NCI-H524 (cell line): ENCODE measurements at regions not wholly inside any gene's neighbourhood (a gene's known extent, or its start where the extent isn't known, plus 50 kb on each side); places are given as distances from the start of the nearest gene placed in this dataset.

Experiments used
- DNase-seq, 2 experiments: peaks; one replicate each; lab custom pipeline; 2025; lab: John Stamatoyannopoulos, UW

GRCh38 chr4:1464581-1465171 lies 58.4 kb upstream of the NKX1-1 start:
- DNase-seq: no peak

GRCh38 chr4:1463927-1464540 lies 57.8 kb upstream of the NKX1-1 start:
- DNase-seq: no peak

- DNase-seq: no peak
Measured at GRCh38 chr4:1463088-1463926, 57.1 kb upstream of the NKX1-1 start.

GRCh38 chr4:1462768-1463075 lies 56.5 kb upstream of the NKX1-1 start:
- DNase-seq: no peak

- no peak for DNase-seq
Measured at GRCh38 chr4:1462009-1462767, 55.9 kb upstream of the NKX1-1 start.

GRCh38 chr4:1460967-1461868 lies 55.0 kb upstream of the NKX1-1 start:
- no peak for DNase-seq

GRCh38 chr4:1459722-1460511 lies 53.7 kb upstream of the NKX1-1 start:
- no peak for DNase-seq

GRCh38 chr4:1459081-1459721 lies 53.0 kb upstream of the NKX1-1 start:
- DNase-seq: no peak

- DNase-seq: no peak
Measured at GRCh38 chr4:1458581-1458980, 52.3 kb upstream of the NKX1-1 start.
